OCI-LY1 (cell line): ENCODE measurements at regions not wholly inside any gene's neighbourhood (a gene's known extent, or its start where the extent isn't known, plus 50 kb on each side); places are given as distances from the start of the nearest gene placed in this dataset.

Experiments
- H2AFZ ChIP-seq: fragments of 200-600 bp; sonication (generic), shearing (Covaris generic); 2 replicates; pipeline ENCODE4 v1.6.0; 2014; ENCODE audit warnings: antibody characterized with exemption, mild to moderate bottlenecking, low read length
- H3F3A ChIP-seq: fragments of 200-600 bp; sonication (generic), shearing (Covaris generic); 2 replicates; pipeline ENCODE4 v1.6.0; 2014; ENCODE audit warnings: mild to moderate bottlenecking, antibody characterized with exemption, low read length, moderate library complexity; ENCODE audit not compliant: insufficient read depth
- H3K27ac ChIP-seq: fragments of 200-600 bp; sonication (generic); 2 replicates; pipeline ENCODE4 v1.5.1; 2014; ENCODE audit warnings: low read length, mixed run types, mild to moderate bottlenecking, low read depth; ENCODE audit not compliant: poor library complexity, severe bottlenecking
- H3K27me3 ChIP-seq: fragments of 200-600 bp; sonication (generic); 2 replicates; pipeline ENCODE4 v1.6.0; 2014; ENCODE audit warnings: antibody characterized with exemption, mild to moderate bottlenecking, low read length, moderate library complexity; ENCODE audit not compliant: insufficient read depth
- H3K36me3 ChIP-seq: fragments of 200-600 bp; sonication (generic); 2 replicates; pipeline ENCODE4 v1.6.1; 2014; ENCODE audit warnings: mild to moderate bottlenecking, antibody characterized with exemption, low read length, moderate library complexity, mixed read lengths; ENCODE audit not compliant: insufficient read depth
- H3K4me1 ChIP-seq: fragments of 200-600 bp; sonication (generic); 2 replicates; pipeline ENCODE4 v1.5.1; 2014; ENCODE audit warnings: mild to moderate bottlenecking, low read length, moderate library complexity; ENCODE audit not compliant: insufficient read depth, severe bottlenecking
- H3K4me2 ChIP-seq: fragments of 200-600 bp; sonication (generic), shearing (Covaris generic); 2 replicates; pipeline ENCODE4 v1.6.1; 2014; ENCODE audit warnings: low read length
- H3K4me3 ChIP-seq: fragments of 200-600 bp; sonication (generic); 2 replicates; pipeline ENCODE4 v1.5.1; 2014; ENCODE audit warnings: low read length, low read depth, mild to moderate bottlenecking, mixed read lengths; ENCODE audit not compliant: poor library complexity, severe bottlenecking
- H3K79me2 ChIP-seq: fragments of 200-600 bp; shearing (Covaris generic); 2 replicates; pipeline ENCODE4 v1.6.1; 2016; ENCODE audit warnings: mixed run types, low read length, mixed read lengths; ENCODE audit not compliant: insufficient read depth
- H3K9ac ChIP-seq: fragments of 200-600 bp; sonication (generic), shearing (Covaris generic); 2 replicates; pipeline ENCODE4 v1.6.1; 2014; ENCODE audit warnings: mild to moderate bottlenecking, low read length, mixed read lengths
- H3K9me2 ChIP-seq: fragments of 200-600 bp; sonication (generic), shearing (Covaris generic); 2 replicates; pipeline ENCODE4 v1.6.1; 2014; ENCODE audit warnings: low read depth, mild to moderate bottlenecking, low read length, mixed read lengths
- H3K9me3 ChIP-seq: fragments of 200-600 bp; shearing (Covaris generic); 2 replicates; pipeline ENCODE4 v1.6.1; 2014; ENCODE audit warnings: low read length, mixed read lengths
- H4K20me1 ChIP-seq: fragments of 200-600 bp; sonication (generic), shearing (Covaris generic); 2 replicates; pipeline ENCODE4 v1.6.0; 2016; ENCODE audit warnings: mild to moderate bottlenecking, low read length; ENCODE audit not compliant: insufficient read depth
- CTCF ChIP-seq: fragments of 200-600 bp; sonication (generic), shearing (Covaris generic); IDR thresholded peaks from 2 replicates; pipeline ENCODE4 v1.5.1; 2017; ENCODE audit warnings: mild to moderate bottlenecking, antibody characterized with exemption, low read length, moderate library complexity, mixed read lengths
- EZH2 ChIP-seq: fragments of 200-600 bp; sonication (generic), shearing (Covaris generic); IDR thresholded peaks from 2 replicates; pipeline ENCODE4 v1.8.0; 2017; ENCODE audit warnings: borderline replicate concordance, mixed run types, mild to moderate bottlenecking, antibody characterized with exemption, low read length, moderate library complexity, mixed read lengths

GRCh38 chr4:25484243-25484721 lies 107.2 kb downstream of the ANAPC4 start:
- no peaks in the 10 kb centered on the region for H3F3A ChIP-seq
- H4K20me1 ChIP-seq, result no peaks in the 10 kb centered on the region
- H3K36me3 ChIP-seq, result no peaks in the 10 kb centered on the region
- H2AFZ ChIP-seq, result no peak overlapping the region
- H3K9ac ChIP-seq, result no peak overlapping the region
- no peaks in the 10 kb centered on the region for H3K4me1 ChIP-seq
- TF ChIP-seq CTCF, result no peak
- TF ChIP-seq EZH2, result no peak
- no peaks in the 10 kb centered on the region for H3K9me3 ChIP-seq
- no peak overlapping the region for H3K27ac ChIP-seq
- no peaks in the 10 kb centered on the region for H3K9me2 ChIP-seq
- H3K79me2 ChIP-seq, result no peaks in the 10 kb centered on the region
- H3K27me3 ChIP-seq, result no peaks in the 10 kb centered on the region
- no peak overlapping the region for H3K4me3 ChIP-seq
- H3K4me2 ChIP-seq, result no peak overlapping the region

DNA sequence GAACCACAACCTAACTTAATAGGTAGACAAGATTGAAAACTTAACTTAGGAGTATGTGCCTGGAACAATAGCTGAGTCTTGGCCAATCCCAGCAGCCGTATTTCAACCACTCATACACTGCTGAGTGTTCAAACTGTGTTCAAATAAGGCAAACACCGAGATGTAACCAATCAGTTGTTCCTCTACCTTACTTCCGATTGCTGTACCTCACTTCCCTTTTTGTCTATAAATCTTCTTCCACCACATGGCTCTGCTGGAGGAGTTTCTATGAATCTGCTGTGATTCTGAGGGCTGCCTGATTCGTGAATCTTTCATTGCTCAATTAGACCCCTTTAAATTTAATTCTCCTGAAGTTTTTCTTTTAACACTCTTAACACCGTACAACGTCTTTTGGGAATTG lies 108.0 kb downstream of the ANAPC4 start:
- no peak overlapping the region for H3K4me3 ChIP-seq

DNA sequence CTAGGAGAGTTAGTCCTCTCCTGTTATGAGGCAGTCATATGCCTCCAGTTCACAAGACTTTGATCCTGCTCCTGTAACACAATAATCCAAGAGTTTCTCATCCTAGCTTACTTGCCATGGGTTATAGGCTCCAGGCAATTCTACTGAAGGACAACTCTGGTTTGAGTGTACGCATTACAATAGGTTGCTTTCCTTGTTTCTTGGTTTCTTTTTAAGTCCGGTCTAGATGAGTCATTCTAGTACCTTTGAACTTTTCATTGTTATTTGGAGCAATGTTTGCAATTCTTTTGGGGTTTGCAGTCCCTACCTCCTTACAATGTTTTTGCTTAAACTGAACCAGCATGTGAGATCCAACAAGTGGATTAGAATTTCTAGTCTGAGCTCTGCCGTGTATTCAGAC lies 109.1 kb downstream of the ANAPC4 start:
- Histone ChIP-seq H3K4me1 (no peaks in the 10 kb centered on the region), H3K36me3 (no peaks in the 10 kb centered on the region), H4K20me1 (no peaks in the 10 kb centered on the region), H2AFZ (no peak overlapping the region), H3K4me2 (no peak overlapping the region), H3F3A (no peaks in the 10 kb centered on the region), H3K9me3 (no peaks in the 10 kb centered on the region), H3K4me3 (no peak overlapping the region), H3K27me3 (no peaks in the 10 kb centered on the region), H3K9ac (no peak overlapping the region), H3K27ac (no peak overlapping the region), H3K79me2 (no peaks in the 10 kb centered on the region), H3K9me2 (no peaks in the 10 kb centered on the region)
- TF ChIP-seq EZH2 (no peak), CTCF (no peak)

More for the DNA sequence above, 108.0 kb downstream of the ANAPC4 start:
- no peak overlapping the region for H3K9ac ChIP-seq
- no peaks in the 10 kb centered on the region for H3K36me3 ChIP-seq
- TF ChIP-seq CTCF, result no peak
- no peak for TF ChIP-seq EZH2
- no peaks in the 10 kb centered on the region for H3K27me3 ChIP-seq
- no peak overlapping the region for H2AFZ ChIP-seq
- no peaks in the 10 kb centered on the region for H3K9me3 ChIP-seq
- H3K4me1 ChIP-seq, result no peaks in the 10 kb centered on the region
- H3K4me2 ChIP-seq, result no peak overlapping the region
- no peaks in the 10 kb centered on the region for H4K20me1 ChIP-seq
- no peaks in the 10 kb centered on the region for H3K9me2 ChIP-seq
- no peaks in the 10 kb centered on the region for H3F3A ChIP-seq
- H3K27ac ChIP-seq, result no peak overlapping the region
- no peaks in the 10 kb centered on the region for H3K79me2 ChIP-seq
